Activated naive CD8-positive, alpha-beta T cell treated with anti-CD3 and anti-CD28 coated beads, Interleukin-2, amount 10 ng/mL, durations not matched to agents 7 days and 5 days (primary cell): ENCODE measurements at regions not wholly inside any gene's neighbourhood (a gene's known extent, or its start where the extent isn't known, plus 50 kb on each side); places are given as distances from the start of the nearest gene placed in this dataset.

Source experiments
- ATAC-seq: fragments of 150-1000 bp; cut with Tn5 transposase; one replicate; pipeline ENCODE4 v1.10.0; 2021; ENCODE audit warnings: low read depth, moderate library complexity
- POLR2A ChIA-PET: fragments of 350-600 bp; sonication (Branson Sonifier 250); formaldehyde crosslinking; loops from one replicate; lab custom pipeline; 2021; ENCODE audit warnings: antibody characterized with exemption; lab: Charles Lee
- DNase-seq: peaks from one replicate; pipeline ENCODE4 v3.0.0; 2021
- H3K27ac Mint-ChIP-seq: one replicate; pipeline ENCODE4 v1.8.0; 2022; ENCODE audit warnings: mild to moderate bottlenecking, mixed read lengths
- H3K27me3 Mint-ChIP-seq: one replicate; pipeline ENCODE4 v1.8.0; 2022; ENCODE audit warnings: mild to moderate bottlenecking, moderate library complexity, mixed read lengths
- H3K36me3 Mint-ChIP-seq: one replicate; pipeline ENCODE4 v1.8.0; 2021; ENCODE audit warnings: mild to moderate bottlenecking, mixed read lengths
- H3K4me1 Mint-ChIP-seq: one replicate; pipeline ENCODE4 v1.8.0; 2021; ENCODE audit warnings: mixed read lengths
- H3K4me3 Mint-ChIP-seq: one replicate; pipeline ENCODE4 v1.8.0; 2022; ENCODE audit warnings: mild to moderate bottlenecking, moderate library complexity, mixed read lengths
- H3K9me3 Mint-ChIP-seq: one replicate; pipeline ENCODE4 v1.8.0; 2021; ENCODE audit warnings: mixed read lengths

GRCh38 chr3:189459231-189459630 lies 172.0 kb upstream of the TP63 start:
- no peak for ATAC-seq
- DNase-seq = no peak
- no peaks in the 10 kb centered on the region for H3K4me1 Mint-ChIP-seq
- no peaks in the 10 kb centered on the region for H3K36me3 Mint-ChIP-seq
- H3K9me3 Mint-ChIP-seq = peaks cover 3% of the 10 kb centered on the region
- H3K4me3 Mint-ChIP-seq = no peak overlapping the region
- POLR2A ChIA-PET = no interaction called here
- no peak overlapping the region for H3K27ac Mint-ChIP-seq
- no peaks in the 10 kb centered on the region for H3K27me3 Mint-ChIP-seq

DNA sequence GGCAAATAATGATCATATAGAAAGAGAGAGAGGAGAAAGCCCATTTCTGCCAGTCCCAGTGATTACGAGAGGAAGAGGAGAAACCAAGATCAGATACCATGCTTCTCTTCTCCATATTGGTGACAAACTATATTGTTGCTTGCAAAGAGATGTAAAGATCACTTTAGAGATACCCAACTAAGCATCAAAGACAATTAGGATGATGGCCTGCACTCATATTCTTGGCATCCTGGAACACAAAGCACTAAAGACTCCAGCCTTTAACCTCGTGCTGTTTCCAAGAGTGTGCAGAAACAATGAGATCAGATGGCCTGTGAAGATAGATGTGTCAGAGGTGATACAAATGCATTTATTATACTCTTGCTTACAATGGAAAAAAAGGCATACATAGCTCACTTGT lies 170.7 kb upstream of the TP63 start:
- peaks cover 1% of the 10 kb centered on the region for H3K9me3 Mint-ChIP-seq
- no peaks in the 10 kb centered on the region for H3K27me3 Mint-ChIP-seq
- no peaks in the 10 kb centered on the region for H3K36me3 Mint-ChIP-seq
- H3K4me3 Mint-ChIP-seq = no peak overlapping the region
- H3K27ac Mint-ChIP-seq = no peak overlapping the region
- H3K4me1 Mint-ChIP-seq = no peaks in the 10 kb centered on the region
- DNase-seq (no peak), ATAC-seq (no peak)
- POLR2A ChIA-PET = no interaction called here

GRCh38 chr3:189464799-189465198 lies 166.4 kb upstream of the TP63 start:
- no peak for DNase-seq
- Mint-ChIP-seq H3K4me1 (no peaks in the 10 kb centered on the region), H3K9me3 (no peaks in the 10 kb centered on the region), H3K27ac (no peak overlapping the region), H3K36me3 (no peaks in the 10 kb centered on the region), H3K4me3 (no peak overlapping the region), H3K27me3 (no peaks in the 10 kb centered on the region)
- POLR2A ChIA-PET = no interaction called here
- ATAC-seq = no peak

DNA sequence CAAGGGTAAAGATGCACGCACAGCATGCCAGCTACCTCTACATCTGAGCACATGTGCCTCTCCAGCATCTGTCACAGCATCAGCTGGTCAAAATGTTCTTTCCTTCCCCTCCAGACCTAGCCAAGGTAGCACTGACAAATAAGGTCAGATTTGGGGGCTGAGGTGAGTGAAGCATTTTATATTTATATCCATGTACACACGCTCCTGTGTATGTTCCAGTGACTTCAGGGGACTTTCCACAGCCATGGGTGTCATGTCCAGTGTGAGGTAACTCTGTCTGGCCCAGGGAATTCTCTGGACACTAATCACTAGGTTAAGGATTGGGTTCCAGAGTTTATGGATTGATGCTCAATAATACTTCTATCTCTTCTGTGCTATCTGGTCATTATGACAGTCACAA lies 165.2 kb upstream of the TP63 start:
- ATAC-seq = no peak
- no peak for DNase-seq
- POLR2A ChIA-PET = no interaction called here
- Mint-ChIP-seq H3K27me3 (no peaks in the 10 kb centered on the region), H3K4me1 (no peaks in the 10 kb centered on the region), H3K36me3 (no peaks in the 10 kb centered on the region), H3K9me3 (no peaks in the 10 kb centered on the region), H3K4me3 (no peak overlapping the region), H3K27ac (no peak overlapping the region)

DNA sequence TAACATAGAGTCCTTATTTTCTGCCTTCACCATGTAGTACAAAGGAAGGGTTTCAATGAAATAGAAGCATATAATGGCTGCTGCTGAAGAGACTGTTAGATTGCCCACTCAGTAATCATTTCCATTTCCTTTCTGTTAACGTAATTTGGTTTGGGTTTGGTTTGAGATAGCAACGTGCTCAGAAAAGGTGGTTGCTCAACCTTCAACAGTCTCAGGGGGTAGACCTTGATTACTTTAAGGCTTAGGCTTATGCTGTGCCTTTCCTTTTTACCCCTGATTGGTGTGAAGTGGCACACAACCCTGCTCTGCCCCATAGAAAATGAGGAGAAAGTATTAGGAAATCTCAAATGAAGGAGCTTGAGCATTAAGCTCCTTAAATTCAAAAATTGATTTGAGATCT lies 163.7 kb upstream of the TP63 start:
- Mint-ChIP-seq H3K36me3 (no peaks in the 10 kb centered on the region), H3K27me3 (no peaks in the 10 kb centered on the region), H3K27ac (no peak overlapping the region), H3K4me3 (no peak overlapping the region), H3K4me1 (no peaks in the 10 kb centered on the region), H3K9me3 (no peaks in the 10 kb centered on the region)
- POLR2A ChIA-PET = no interaction called here
- no peak for ATAC-seq
- no peak for DNase-seq

GRCh38 chr3:189474944-189475343 lies 156.2 kb upstream of the TP63 start:
- Mint-ChIP-seq H3K4me3 (no peak overlapping the region), H3K27me3 (no peaks in the 10 kb centered on the region), H3K9me3 (no peaks in the 10 kb centered on the region), H3K4me1 (no peaks in the 10 kb centered on the region), H3K27ac (no peak overlapping the region), H3K36me3 (no peaks in the 10 kb centered on the region)
- ATAC-seq (no peak), DNase-seq (no peak)
- POLR2A ChIA-PET = no interaction called here

DNA sequence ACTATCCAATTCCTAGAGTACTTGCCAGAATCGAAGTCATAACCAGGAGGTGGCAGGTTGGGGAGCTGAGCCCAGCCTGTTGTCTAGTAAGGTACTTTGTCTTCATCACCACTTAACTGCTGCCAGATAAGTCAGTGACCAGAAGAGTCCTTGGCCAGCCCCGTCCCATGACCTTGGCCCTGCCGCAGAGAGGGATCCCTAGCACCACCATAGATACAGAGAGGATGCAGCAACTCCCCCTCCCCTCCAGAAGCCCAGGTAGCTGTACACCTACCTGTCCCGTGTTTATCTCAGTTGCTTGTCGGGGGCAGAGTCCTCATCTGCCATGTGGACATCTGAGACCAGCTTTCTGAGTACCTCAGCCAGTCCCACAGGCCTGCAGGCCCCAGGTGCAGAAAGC lies 153.6 kb upstream of the TP63 start:
- no peak overlapping the region for H3K27ac Mint-ChIP-seq

DNA sequence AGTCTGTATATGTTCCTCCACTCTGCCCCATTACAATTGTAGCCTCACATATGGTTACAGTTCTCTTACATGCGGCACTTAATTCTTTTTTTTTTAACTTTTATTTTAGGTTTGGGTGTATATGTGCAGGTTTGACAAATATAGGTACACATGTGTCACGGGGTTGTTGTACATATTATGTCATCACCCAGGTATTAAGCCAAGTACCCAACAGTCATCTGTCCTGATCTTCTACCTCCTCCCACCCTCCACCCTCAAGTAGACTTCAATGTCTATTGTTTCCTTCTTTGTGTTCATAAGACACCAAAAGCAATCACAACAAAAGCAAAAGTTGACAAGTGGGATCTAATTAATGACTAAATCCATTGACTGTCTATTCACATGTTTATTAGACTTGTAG lies 144.6 kb upstream of the TP63 start:
- no peak for DNase-seq
- no peak for ATAC-seq
- no peaks in the 10 kb centered on the region for H3K4me1 Mint-ChIP-seq
- no peaks in the 10 kb centered on the region for H3K36me3 Mint-ChIP-seq
- POLR2A ChIA-PET = no interaction called here
- no peak overlapping the region for H3K4me3 Mint-ChIP-seq
- H3K27me3 Mint-ChIP-seq = no peaks in the 10 kb centered on the region
- H3K9me3 Mint-ChIP-seq = peaks cover 5% of the 10 kb centered on the region
- no peak overlapping the region for H3K27ac Mint-ChIP-seq

More for the DNA sequence above, 153.6 kb upstream of the TP63 start:
- ATAC-seq (no peak), DNase-seq (no peak)
- H3K9me3 Mint-ChIP-seq = peaks cover 2% of the 10 kb centered on the region
- H3K36me3 Mint-ChIP-seq = no peaks in the 10 kb centered on the region
- H3K4me3 Mint-ChIP-seq = no peak overlapping the region
- H3K4me1 Mint-ChIP-seq = no peaks in the 10 kb centered on the region
- H3K27me3 Mint-ChIP-seq = no peaks in the 10 kb centered on the region
- POLR2A ChIA-PET = no interaction called here

- DNase-seq = no peak
- Mint-ChIP-seq H3K9me3 (peaks cover 5% of the 10 kb centered on the region), H3K4me3 (no peak overlapping the region), H3K27me3 (no peaks in the 10 kb centered on the region), H3K27ac (no peak overlapping the region), H3K36me3 (no peaks in the 10 kb centered on the region), H3K4me1 (no peaks in the 10 kb centered on the region)
- ATAC-seq = no peak
- POLR2A ChIA-PET = no interaction called here
Measured at GRCh38 chr3:189488241-189488767, 142.9 kb upstream of the TP63 start.

GRCh38 chr3:189490337-189490736 lies 140.9 kb upstream of the TP63 start:
- H3K27ac Mint-ChIP-seq = no peak overlapping the region

GRCh38 chr3:189490749-189491148 lies 140.4 kb upstream of the TP63 start:
- Mint-ChIP-seq H3K27me3 (no peaks in the 10 kb centered on the region), H3K27ac (no peak overlapping the region), H3K4me3 (no peak overlapping the region), H3K4me1 (no peaks in the 10 kb centered on the region), H3K36me3 (no peaks in the 10 kb centered on the region), H3K9me3 (peaks cover 5% of the 10 kb centered on the region)
- DNase-seq (no peak), ATAC-seq (no peak)
- POLR2A ChIA-PET = no interaction called here

More at GRCh38 chr3:189490337-189490736, 140.9 kb upstream of the TP63 start:
- POLR2A ChIA-PET = no interaction called here
- Mint-ChIP-seq H3K4me3 (no peak overlapping the region), H3K4me1 (no peaks in the 10 kb centered on the region), H3K9me3 (peaks cover 5% of the 10 kb centered on the region), H3K27me3 (no peaks in the 10 kb centered on the region), H3K36me3 (no peaks in the 10 kb centered on the region)
- no peak for ATAC-seq
- no peak for DNase-seq

GRCh38 chr3:189491831-189492230 lies 139.4 kb upstream of the TP63 start:
- Mint-ChIP-seq H3K9me3 (no peaks in the 10 kb centered on the region), H3K4me3 (no peak overlapping the region), H3K27ac (no peak overlapping the region), H3K27me3 (no peaks in the 10 kb centered on the region), H3K36me3 (no peaks in the 10 kb centered on the region), H3K4me1 (no peaks in the 10 kb centered on the region)
- ATAC-seq = no peak
- no peak for DNase-seq
- POLR2A ChIA-PET = no interaction called here

DNA sequence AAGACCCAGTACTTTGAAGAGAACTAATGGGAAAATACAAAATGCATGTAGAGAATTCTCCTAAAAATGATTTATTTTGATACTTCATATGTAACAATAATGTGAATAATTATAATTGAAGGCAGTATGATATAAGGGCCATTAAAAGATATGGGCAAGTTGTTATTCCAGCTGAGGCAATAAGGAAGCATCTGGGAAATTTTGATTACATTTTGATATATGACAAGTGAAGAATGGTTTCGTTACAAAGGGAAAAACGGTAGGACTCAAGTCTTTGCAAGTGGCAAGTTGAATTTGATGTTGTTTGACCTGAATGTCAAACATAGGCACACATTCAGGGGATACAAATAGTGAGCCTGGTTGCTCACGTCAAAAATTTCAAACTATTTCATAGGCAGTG lies 137.9 kb upstream of the TP63 start:
- POLR2A ChIA-PET = no interaction called here
- no peak overlapping the region for H3K4me3 Mint-ChIP-seq
- no peak overlapping the region for H3K27ac Mint-ChIP-seq
- H3K36me3 Mint-ChIP-seq = no peaks in the 10 kb centered on the region
- no peak for DNase-seq
- no peaks in the 10 kb centered on the region for H3K9me3 Mint-ChIP-seq
- ATAC-seq = no peak
- no peaks in the 10 kb centered on the region for H3K4me1 Mint-ChIP-seq
- no peaks in the 10 kb centered on the region for H3K27me3 Mint-ChIP-seq

- Mint-ChIP-seq H3K4me1 (no peaks in the 10 kb centered on the region), H3K27ac (no peak overlapping the region), H3K27me3 (no peaks in the 10 kb centered on the region), H3K9me3 (peaks cover 2% of the 10 kb centered on the region), H3K4me3 (no peak overlapping the region), H3K36me3 (no peaks in the 10 kb centered on the region)
- DNase-seq (no peak), ATAC-seq (no peak)
- POLR2A ChIA-PET = no interaction called here
Measured at GRCh38 chr3:189494632-189495031, 136.6 kb upstream of the TP63 start.
